CD4-positive, alpha-beta T cell treated with Interleukin-4 for 4 hours (primary cell): ENCODE measurements at regions not wholly inside any gene's neighbourhood (a gene's known extent, or its start where the extent isn't known, plus 50 kb on each side); places are given as distances from the start of the nearest gene placed in this dataset.
"Not testable (repeated sequence)": the region's sequence is repeated elsewhere in the genome, so short reads cannot be mapped to it uniquely, and the experiment has no call there.

ENCODE experiments used
- DNase-seq: peaks from one replicate; pipeline ENCODE4 v3.0.0-alpha.2; 2020

DNA sequence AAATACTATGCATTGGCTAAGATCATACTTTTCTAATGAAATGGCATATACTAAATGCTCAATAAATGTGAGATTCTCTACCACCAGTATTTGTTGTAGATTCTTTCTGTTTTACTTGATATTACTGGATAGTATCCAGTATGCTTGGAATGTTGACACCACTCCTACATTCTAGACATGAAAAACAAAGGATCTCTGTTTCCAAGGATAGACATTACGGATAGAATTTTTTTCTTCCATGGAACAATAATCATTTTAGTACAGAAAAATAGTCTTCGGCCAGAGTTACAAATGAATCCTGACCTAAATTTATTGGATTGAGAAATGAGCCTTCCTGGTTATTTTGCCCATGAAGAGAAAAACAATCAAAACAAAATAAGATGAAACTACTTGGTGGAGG, 258.2 kb upstream of the NT5E start:
- no peak for DNase-seq

DNA sequence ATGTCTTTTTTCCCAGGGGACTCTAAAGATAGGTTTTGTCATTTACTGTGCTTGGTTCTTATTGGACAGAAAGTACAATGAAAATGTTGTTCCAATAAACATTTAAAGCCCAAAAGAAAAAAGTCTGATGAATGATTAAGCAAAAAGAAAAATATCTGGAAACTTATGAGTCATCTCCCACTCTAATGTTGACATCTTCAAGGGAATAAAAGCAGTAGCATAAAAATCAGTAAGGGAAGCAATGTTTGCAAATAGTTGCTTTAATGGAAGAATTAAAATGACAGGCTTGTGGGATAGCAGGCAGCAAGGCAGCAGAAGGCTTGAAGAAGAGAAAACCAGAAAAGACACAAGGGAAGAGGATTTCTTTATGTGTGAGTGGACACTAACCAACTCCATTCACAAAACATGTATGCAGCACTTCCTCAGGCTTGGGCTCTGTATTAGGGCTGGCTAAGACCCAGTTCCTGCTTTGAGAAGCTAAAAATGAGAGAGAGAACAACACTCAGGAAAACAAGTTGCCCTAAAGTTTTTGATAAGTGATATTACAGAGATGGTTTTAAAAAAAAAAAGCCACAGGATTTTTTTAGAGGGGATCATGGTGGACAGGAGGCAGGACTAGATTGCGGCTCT, 263.2 kb upstream of the NT5E start:
- DNase-seq: no peak

DNA sequence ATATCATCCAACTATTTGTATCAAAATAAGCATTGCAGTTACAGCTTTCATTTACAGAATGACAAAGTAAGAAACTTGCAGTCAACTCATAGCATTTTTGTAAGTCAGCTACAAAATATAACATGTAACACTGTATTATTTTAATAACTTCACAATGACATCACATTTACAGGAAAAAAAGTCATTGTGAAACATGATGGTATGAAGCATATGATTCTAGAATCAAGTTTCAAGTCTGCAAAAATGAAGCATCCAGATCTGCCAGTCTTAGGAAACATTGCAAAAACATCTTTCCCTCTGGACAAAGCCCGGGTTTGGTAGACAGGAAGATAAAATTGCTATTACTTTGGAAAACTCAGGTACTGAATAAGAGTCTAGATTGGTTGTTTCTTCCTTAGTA, 263.9 kb upstream of the NT5E start:
- DNase-seq: no peak

DNA sequence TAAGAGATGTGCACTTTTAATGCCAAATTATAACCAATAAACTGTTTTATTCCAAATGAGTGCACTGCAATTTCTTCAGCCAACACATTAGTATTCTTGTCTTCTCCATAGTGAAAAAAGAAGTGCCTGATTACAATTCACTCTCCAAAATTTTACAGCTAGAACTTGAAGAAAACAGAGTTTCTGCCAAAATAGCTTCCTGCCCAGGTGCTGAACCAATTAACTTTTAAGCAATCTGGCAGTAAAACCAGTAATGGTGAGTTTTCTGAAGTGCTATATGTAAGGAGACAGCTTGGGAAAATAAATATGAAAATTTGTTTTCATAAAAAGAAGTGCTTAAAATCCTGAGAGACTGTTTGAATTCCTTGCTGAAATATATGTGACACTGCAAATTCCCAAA, 266.0 kb upstream of the NT5E start:
- DNase-seq: no peak

DNA sequence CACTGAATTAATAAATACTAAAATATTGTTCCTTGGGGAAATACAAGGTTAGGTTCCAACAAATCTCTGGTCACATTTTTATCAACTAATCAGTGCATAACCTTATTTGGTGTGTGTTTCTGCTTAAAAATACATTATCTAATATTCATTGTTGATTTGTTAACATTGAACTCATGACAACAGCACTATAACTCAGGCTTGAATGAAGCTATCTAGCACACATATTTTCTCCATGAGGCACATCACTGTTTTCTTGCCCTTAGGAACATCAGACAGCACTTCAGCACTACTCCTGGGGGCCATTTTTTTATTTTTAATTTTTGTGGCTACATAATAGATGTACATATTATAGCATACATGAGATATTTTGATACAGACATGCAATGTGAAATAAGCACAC, 277.2 kb upstream of the NT5E start:
- no peak for DNase-seq

DNA sequence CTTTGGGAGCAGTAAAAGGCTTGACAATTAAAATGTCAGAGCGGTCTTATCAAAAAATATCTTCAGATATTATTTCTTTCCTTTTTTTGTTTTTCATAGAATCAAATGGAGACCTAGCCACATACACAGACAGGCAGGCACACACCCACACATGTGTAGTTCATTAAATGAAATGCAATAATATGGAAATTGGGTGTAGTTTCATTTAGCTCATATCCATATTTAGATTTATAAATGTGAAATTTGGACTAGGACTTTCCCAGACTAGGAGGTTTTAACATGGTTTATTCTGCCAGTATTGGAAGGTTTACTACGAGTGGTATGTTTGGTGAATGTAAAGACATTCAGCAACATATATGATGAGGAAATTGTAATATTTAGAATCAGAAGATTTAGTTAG, 277.7 kb upstream of the NT5E start:
- no peak for DNase-seq

DNA sequence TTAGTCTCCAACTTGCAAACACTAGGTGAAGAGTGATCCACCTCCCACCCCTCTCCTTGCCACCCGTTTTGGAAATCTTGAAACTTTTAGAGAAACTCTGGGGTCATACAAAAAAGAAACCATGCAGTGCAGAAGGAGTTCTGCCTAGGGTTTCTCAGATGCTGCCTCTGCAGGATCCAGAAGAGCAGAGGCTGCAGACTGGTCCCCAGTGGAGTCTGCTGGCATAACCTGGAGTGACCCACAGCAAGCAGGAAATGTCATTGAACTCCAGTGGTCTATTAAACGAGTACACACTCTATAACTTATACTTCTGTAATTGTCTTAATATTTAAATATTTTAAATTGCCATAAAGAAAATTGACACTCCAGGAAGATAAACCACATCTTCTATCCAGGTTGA, 280.7 kb upstream of the NT5E start:
- DNase-seq: no peak

DNA sequence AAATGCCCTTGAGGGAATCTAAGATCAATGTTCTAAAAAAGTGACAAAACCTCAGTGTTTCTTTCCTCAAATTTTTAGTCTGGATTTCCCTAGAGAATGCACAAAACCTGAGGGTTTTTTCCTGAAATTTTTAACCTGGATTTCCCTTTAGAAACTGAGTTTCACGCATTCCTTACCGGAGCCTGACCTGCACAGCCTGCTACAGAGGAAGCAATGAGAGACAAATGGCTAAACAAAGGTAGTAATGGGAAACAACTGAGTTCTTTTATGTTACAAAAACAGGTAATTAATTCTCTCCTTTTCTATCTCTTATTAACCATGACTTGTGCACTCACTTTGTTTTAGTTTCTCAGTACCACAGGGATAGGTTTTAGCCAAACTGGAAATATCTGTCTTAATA, 281.7 kb upstream of the NT5E start:
- no peak for DNase-seq

DNA sequence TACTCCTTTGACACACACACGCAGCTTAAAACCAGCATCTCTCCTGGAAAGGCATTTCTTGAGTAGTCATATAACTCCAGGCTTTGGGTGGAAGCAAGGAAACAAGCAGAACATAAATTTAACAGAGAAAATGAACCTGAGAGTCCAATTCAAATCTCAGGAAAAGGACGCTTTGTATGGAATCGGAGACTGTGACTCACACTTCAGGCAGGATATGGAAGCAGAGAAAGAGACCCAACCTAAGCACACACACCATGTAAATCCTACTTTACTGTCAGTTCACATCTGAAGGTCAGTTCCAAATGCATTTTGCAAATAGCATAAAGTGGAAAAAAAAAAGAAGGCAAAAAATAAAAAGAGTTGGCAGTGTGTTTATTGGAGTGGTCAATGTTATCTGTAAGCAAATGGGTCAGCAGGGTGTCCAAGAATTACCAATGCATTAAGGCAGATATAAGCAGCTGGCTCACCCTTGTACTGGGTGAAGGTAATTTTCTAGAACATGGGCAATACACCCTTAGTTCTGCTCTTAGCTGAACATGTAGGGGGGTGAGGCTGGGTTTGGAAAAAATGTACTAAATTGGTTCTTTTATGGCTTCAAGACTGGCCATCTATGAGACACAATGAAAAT, 283.7 kb upstream of the NT5E start:
- DNase-seq: no peak

GRCh38 chr6:85163156-85164080, 286.5 kb upstream of the NT5E start:
- DNase-seq: no peak

DNA sequence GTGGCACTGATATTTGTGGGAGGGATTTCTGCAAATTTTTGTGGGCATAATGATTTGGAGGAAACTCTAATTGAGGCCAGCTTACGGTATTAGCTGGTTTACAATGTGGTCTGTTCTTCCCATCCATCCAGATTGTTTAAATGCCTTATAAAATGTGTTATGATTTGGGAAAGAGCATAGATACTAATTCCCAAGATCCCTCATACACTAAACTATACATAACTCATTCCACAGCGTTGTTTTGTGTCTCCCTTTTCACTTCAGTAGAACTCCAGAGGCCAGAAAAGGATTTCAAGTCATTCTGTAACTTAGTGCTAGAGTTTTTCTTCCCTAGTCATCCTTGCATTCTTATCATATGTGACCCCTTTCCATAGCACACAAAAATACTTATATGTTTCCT, 292.6 kb upstream of the NT5E start:
- no peak for DNase-seq

DNA sequence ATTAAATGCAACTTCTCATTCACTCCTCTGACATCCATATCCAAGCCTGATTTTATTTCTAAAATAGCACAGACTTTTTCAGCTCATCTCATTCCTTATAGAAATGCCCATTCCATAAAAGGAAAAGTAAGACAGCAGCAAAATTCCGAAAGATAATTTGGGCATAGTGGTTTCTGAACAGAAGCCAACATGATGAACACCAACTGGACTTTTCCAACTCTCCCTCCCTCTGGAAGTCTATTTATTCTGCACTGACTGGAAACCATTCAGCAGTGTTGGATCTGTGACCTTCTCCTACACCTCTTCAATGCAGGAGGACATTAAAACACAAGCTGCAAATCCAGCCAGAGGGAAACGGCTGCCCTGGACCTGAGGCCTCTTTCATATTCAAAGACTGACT, 306.2 kb upstream of the NT5E start:
- DNase-seq: no peak

DNA sequence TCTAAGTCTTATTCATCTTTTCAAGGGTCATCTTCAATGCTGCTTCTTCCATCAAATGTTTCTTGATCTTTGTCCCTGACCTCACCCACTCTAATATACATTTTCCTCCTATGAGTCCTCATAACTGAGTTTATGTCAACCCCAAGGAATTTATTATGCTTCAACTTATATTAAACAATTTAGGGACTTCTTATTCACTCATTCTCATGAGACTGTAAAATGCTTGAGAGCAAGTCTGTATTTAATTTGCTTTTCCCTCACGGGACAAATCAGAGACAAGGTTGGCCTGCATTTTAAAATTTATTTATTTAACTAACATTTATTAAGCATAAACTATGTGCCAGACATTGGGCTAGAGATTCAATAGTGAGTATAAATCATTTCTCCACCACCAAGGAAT, 312.0 kb upstream of the NT5E start:
- no peak for DNase-seq

GRCh38 chr6:85136310-85136709, 313.6 kb upstream of the NT5E start:
- no peak for DNase-seq

GRCh38 chr6:85135376-85136094, 314.3 kb upstream of the NT5E start:
- DNase-seq: no peak

DNA sequence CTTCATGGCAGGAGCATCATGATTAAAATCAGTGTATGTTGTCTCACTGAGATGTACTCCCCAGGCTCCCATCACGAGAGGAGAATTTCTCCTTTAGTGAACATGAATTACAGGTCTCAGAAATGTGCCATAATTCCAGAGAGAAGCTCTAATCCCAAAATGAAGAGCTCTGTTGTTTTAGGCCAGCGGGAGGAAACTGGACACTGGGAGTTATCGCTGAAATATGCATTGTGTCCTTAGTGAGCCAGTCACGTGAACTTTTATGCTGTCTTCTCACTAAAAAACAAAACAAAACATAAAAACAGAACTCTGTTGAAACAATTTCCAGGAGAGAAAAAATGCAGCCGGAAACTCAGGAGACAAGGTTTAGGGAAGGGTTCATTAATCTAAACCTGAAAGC, 315.7 kb upstream of the NT5E start:
- no peak for DNase-seq

DNA sequence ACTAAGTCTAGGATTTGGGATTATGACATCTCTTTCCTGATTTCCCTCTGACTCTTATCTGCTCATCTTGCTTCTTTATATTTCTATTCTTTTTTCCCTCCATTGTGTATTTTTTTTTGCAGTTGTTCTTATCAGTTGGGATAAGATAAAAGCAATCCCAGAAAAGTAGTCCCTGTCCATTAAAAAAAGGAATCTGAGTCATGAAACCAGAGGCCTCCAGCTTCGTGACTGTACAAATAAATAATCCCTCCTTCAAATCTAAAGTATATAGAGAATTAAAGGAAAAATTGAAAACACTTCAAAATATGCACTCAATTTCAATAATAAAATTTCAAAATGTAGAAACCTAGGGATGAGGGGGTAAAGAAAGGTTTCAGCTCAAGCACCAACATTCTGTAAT, 317.8 kb upstream of the NT5E start:
- DNase-seq: no peak

GRCh38 chr6:85130743-85131142, 319.1 kb upstream of the NT5E start:
- no peak for DNase-seq

DNA sequence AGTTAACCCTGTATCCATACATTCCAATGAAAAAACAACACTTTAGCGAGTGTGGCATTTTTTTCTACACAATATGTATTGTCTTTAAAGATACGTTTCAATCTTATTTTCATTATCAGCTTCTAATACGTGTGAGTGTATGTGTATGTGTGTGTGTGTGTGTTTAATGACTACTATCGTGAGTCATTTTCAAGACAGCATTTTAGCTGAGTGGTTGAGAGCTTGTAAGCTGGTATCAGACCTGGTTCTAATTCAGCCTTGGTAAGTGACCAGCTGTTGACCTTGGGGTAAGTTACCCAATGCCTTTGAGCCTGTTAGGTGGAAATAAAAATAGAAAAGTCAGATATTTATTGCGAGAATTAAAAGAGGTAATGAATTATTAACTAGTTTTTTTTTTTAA, 320.0 kb upstream of the NT5E start:
- DNase-seq: no peak

DNA sequence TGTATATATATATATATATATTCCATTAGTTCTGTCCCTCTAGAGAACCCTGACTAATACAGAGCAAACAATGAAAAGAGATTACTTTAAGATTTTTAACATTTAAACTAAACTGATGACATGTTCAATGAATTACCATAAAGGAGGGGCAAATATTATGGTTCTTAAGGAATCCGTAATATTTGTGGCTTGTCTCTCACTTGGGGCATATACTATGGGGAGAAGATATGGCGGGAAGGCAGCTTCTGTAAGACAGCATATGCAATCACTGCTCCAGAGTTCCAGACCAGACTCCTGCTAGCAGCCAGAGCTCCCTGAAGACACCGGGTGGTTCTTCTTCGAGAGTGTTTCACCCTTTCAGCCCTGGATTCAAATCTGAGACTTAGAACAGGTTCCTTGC, 321.1 kb upstream of the NT5E start:
- no peak for DNase-seq

DNA sequence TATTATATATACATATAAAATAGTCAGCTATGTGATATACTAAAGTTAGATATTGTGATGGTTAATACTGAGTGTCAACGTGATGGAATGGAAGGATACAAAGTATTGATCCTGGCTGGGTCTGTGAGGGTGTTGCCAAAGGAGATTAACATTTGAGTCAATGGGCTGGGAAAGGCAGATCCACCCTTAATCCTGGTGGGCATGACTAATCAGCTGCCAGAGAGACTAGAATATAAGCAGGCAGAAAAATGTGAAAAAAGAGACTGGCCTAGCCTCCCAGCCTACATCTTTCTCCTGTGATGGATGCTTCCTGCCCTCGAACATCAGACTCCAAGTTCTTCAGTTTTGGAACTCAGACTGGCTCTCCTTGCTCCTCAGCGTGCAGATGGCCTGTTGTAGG, 321.6 kb upstream of the NT5E start:
- not testable (repeated sequence) for DNase-seq

DNA sequence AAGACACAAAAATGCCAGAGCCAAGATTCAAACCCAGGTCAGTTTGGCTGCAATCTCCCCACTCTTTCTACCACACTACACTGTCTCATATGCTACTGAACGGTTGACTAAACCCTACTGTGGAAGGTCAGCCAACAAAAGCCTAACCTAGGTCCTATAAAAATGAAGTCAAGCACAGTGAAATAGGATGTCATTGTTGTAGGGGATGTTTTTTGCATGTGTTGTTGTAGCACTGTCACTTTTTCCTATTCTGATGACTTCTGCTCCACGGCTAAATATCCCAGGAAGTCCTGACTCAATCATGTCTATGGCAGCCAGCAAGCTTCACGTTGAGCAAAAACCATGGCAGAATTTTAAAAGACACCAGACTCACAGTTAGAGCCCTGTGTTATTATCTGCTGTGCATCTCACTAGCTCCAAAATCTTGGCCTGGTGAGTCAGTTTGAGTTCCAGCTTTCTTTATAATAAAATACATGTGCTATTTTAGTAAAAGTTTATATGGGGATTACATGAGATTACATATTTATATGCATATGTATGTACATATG, 322.1 kb upstream of the NT5E start:
- no peak for DNase-seq

- DNase-seq: no peak
Measured at GRCh38 chr6:85127168-85127498, 322.8 kb upstream of the NT5E start.
